ENCODE measurements at regions not wholly inside any gene's neighbourhood (a gene's known extent, or its start where the extent isn't known, plus 50 kb on each side); places are given as distances from the start of the nearest gene placed in this dataset.
"Not testable (repeated sequence)": the region's sequence is repeated elsewhere in the genome, so short reads cannot be mapped to it uniquely, and the experiment has no call there.

DNA sequence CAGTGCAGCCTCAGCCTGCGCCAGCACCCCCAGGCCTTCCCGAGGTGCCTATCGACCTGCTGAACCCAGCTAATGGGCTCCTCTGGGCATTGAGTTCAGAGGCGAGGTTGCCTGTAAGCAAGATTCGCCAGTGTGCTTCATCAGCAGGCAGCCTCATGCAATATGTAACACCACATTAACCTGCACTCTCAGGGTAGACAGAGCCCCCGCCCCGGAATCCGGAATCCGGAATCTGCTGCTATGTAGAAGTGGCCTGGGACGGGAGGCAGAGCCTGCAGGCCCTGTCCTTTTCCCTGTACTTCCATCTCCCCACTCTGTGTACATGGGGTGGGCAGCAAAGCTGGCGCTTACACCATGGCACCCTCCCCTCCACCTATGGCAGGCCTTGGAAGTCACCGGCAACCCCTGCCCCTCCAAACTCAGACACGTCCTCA, 83.9 kb upstream of the RET start:
- H3K4me2 ChIP-seq (ENCODE audit: extremely low read depth, insufficient read depth, low read length), result no peak overlapping the region

DNA sequence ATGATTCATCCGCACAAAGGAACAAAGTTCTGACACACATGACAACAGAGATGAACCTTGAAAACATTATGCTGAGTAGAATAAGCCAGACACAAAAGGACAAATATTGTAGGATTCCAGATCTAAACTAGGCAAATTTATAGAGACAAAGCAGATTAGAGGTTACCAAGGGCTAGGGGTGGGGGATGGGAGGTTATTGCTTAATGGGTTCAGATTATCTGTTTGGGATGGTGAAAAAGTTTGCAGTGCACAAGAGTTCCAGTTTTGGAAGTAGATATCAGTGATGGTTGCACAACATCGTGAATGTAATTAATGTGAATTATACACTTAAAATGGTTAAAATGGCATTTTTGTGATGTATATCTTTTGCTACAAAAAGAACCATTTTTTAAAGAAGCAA, 82.0 kb upstream of the RET start:
- H3K4me1 ChIP-seq (ENCODE audit: control insufficient read depth, extremely low read depth, insufficient read depth, low read length); H3K27me3 ChIP-seq (ENCODE audit: control insufficient read depth, insufficient read depth, low read length); H2AFZ ChIP-seq (ENCODE audit: low read length); H3K9ac ChIP-seq (ENCODE audit: insufficient read depth, low read length); H3K27ac ChIP-seq (ENCODE audit: insufficient read depth, low read length); H4K20me1 ChIP-seq (ENCODE audit: control insufficient read depth, extremely low read depth, insufficient read depth, low read length); H3K9me3 ChIP-seq (ENCODE audit: control insufficient read depth, insufficient read depth, low read depth, low read length); H3K4me2 ChIP-seq (ENCODE audit: extremely low read depth, insufficient read depth, low read length); DNase-seq (ENCODE audit: low read depth in 2 of 2); H3K79me2 ChIP-seq (ENCODE audit: control insufficient read depth, insufficient read depth, low read length); H3K36me3 ChIP-seq (ENCODE audit: control insufficient read depth, insufficient read depth, low read length); H3K4me3 ChIP-seq (replicated peaks in 1 of 4; ENCODE audit: control extremely low read depth in 1 of 4, insufficient read depth in 1 of 4, low read depth in 3 of 4, low read length in 4 of 4): not testable (repeated sequence)

More for the DNA sequence above, 83.9 kb upstream of the RET start:
- Histone ChIP-seq H3K36me3 (ENCODE audit: control insufficient read depth, insufficient read depth, low read length) (no peaks in the 10 kb centered on the region), H3K4me3 (replicated peaks in 1 of 4; ENCODE audit: control extremely low read depth in 1 of 4, insufficient read depth in 1 of 4, low read depth in 3 of 4, low read length in 4 of 4) (no peak overlapping the region), H3K4me1 (ENCODE audit: control insufficient read depth, extremely low read depth, insufficient read depth, low read length) (no peaks in the 10 kb centered on the region), H3K79me2 (ENCODE audit: control insufficient read depth, insufficient read depth, low read length) (no peaks in the 10 kb centered on the region), H3K9me3 (ENCODE audit: control insufficient read depth, insufficient read depth, low read depth, low read length) (no peaks in the 10 kb centered on the region), H2AFZ (ENCODE audit: low read length) (no peak overlapping the region), H3K9ac (ENCODE audit: insufficient read depth, low read length) (no peak overlapping the region), H3K27ac (ENCODE audit: insufficient read depth, low read length) (no peak overlapping the region), H3K27me3 (ENCODE audit: control insufficient read depth, insufficient read depth, low read length) (no peaks in the 10 kb centered on the region), H4K20me1 (ENCODE audit: control insufficient read depth, extremely low read depth, insufficient read depth, low read length) (no peaks in the 10 kb centered on the region)
- no peak for DNase-seq (ENCODE audit: low read depth in 2 of 2)
- TF ChIP-seq EZH2 (IDR thresholded peaks at IDR 0.05; ENCODE audit: low read length, missing control alignments), result no peak
- TF ChIP-seq, protein P1, sequence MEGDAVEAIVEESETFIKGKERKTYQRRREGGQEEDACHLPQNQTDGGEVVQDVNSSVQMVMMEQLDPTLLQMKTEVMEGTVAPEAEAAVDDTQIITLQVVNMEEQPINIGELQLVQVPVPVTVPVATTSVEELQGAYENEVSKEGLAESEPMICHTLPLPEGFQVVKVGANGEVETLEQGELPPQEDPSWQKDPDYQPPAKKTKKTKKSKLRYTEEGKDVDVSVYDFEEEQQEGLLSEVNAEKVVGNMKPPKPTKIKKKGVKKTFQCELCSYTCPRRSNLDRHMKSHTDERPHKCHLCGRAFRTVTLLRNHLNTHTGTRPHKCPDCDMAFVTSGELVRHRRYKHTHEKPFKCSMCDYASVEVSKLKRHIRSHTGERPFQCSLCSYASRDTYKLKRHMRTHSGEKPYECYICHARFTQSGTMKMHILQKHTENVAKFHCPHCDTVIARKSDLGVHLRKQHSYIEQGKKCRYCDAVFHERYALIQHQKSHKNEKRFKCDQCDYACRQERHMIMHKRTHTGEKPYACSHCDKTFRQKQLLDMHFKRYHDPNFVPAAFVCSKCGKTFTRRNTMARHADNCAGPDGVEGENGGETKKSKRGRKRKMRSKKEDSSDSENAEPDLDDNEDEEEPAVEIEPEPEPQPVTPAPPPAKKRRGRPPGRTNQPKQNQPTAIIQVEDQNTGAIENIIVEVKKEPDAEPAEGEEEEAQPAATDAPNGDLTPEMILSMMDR (conservative IDR thresholded peaks at IDR 0.05 in 1 of 2, IDR thresholded peaks at IDR 0.05 in 1 of 2; ENCODE audit: low read depth in 1 of 2, low read length in 2 of 2), result no peak

DNA sequence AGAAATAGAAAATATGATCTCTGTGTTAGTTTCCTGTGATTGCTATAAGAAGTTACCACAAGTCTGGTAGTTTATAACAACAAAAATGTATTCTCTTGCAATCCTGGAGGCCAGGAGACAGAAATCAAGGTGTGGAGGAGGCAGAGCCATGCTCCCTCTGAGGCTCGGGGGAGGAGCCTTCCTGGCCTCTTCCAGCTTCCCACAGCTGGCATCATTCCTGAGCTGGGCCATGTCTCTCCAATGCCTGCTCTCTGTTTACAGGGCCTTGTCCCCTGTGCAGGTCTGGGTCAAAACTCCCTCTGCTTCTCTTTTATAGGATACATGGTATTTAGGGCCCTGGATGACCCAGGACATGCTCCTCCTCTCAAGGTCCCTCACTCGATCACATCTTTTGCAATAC, 81.3 kb upstream of the RET start:
- TF ChIP-seq, protein P1 (conservative IDR thresholded peaks at IDR 0.05 in 1 of 2, IDR thresholded peaks at IDR 0.05 in 1 of 2; ENCODE audit: low read depth in 1 of 2, low read length in 2 of 2), result no peak
- TF ChIP-seq EZH2 (IDR thresholded peaks at IDR 0.05; ENCODE audit: low read length, missing control alignments), result no peak
- H3K4me3 ChIP-seq (replicated peaks in 1 of 4; ENCODE audit: control extremely low read depth in 1 of 4, insufficient read depth in 1 of 4, low read depth in 3 of 4, low read length in 4 of 4), result no peak overlapping the region
- H3K79me2 ChIP-seq (ENCODE audit: control insufficient read depth, insufficient read depth, low read length), result no peaks in the 10 kb centered on the region
- H3K9ac ChIP-seq (ENCODE audit: insufficient read depth, low read length), result no peak overlapping the region
- H3K9me3 ChIP-seq (ENCODE audit: control insufficient read depth, insufficient read depth, low read depth, low read length), result no peaks in the 10 kb centered on the region
- no peaks in the 10 kb centered on the region for H3K4me1 ChIP-seq (ENCODE audit: control insufficient read depth, extremely low read depth, insufficient read depth, low read length)
- H2AFZ ChIP-seq (ENCODE audit: low read length), result no peak overlapping the region
- no peaks in the 10 kb centered on the region for H4K20me1 ChIP-seq (ENCODE audit: control insufficient read depth, extremely low read depth, insufficient read depth, low read length)
- H3K36me3 ChIP-seq (ENCODE audit: control insufficient read depth, insufficient read depth, low read length), result no peaks in the 10 kb centered on the region
- no peaks in the 10 kb centered on the region for H3K27me3 ChIP-seq (ENCODE audit: control insufficient read depth, insufficient read depth, low read length)
- no peak overlapping the region for H3K27ac ChIP-seq (ENCODE audit: insufficient read depth, low read length)
- DNase-seq (ENCODE audit: low read depth in 2 of 2), result no peak
- no peak overlapping the region for H3K4me2 ChIP-seq (ENCODE audit: extremely low read depth, insufficient read depth, low read length)
